AG10803 (cell line): ENCODE measurements at regions not wholly inside any gene's neighbourhood (a gene's known extent, or its start where the extent isn't known, plus 50 kb on each side); places are given as distances from the start of the nearest gene placed in this dataset.

Source experiments
- DNase-seq: peaks from one replicate; pipeline ENCODE4 v3.0.0; 2010; ENCODE audit warnings: low read depth
- H3K4me3 ChIP-seq: 2 replicates; pipeline ENCODE4 v1.5.1; 2011; ENCODE audit warnings: mild to moderate bottlenecking, low read length, control low read depth
- TF ChIP-seq, protein P1 (sequence below): conservative IDR thresholded peaks from 2 replicates; pipeline ENCODE4 v1.5.1; 2011; ENCODE audit warnings: mild to moderate bottlenecking, low read length, control low read depth, inconsistent platforms

DNA sequence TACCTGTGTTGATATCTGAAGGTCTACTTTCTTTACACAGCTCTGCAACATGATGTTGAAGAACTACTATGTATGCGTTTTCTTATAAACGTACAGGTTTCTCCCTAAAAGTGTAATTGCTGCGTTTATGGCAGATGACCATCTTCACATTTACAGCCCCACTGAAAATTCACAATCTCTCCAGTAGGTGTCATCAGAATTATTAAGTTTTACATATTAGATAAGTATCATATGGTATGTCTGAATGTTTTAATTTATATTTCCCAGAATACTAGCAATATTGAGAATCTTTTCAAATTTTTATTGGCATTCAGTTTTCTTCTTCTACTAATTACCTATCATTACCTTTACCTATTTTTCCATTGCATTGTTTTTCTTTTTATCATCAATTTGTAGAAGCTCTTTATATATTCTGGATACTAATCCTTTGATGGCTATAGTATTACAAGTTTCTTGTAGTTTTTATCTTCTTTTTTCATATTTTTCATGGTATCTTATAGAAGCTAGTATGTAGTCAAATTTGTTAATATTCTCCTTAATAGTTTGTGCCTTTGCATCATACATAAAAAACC, 123.5 kb downstream of the CAPZA3 start:
- no peak overlapping the region for H3K4me3 ChIP-seq
- no peak for DNase-seq
- TF ChIP-seq, protein P1, sequence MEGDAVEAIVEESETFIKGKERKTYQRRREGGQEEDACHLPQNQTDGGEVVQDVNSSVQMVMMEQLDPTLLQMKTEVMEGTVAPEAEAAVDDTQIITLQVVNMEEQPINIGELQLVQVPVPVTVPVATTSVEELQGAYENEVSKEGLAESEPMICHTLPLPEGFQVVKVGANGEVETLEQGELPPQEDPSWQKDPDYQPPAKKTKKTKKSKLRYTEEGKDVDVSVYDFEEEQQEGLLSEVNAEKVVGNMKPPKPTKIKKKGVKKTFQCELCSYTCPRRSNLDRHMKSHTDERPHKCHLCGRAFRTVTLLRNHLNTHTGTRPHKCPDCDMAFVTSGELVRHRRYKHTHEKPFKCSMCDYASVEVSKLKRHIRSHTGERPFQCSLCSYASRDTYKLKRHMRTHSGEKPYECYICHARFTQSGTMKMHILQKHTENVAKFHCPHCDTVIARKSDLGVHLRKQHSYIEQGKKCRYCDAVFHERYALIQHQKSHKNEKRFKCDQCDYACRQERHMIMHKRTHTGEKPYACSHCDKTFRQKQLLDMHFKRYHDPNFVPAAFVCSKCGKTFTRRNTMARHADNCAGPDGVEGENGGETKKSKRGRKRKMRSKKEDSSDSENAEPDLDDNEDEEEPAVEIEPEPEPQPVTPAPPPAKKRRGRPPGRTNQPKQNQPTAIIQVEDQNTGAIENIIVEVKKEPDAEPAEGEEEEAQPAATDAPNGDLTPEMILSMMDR: peak; percentile 57

DNA sequence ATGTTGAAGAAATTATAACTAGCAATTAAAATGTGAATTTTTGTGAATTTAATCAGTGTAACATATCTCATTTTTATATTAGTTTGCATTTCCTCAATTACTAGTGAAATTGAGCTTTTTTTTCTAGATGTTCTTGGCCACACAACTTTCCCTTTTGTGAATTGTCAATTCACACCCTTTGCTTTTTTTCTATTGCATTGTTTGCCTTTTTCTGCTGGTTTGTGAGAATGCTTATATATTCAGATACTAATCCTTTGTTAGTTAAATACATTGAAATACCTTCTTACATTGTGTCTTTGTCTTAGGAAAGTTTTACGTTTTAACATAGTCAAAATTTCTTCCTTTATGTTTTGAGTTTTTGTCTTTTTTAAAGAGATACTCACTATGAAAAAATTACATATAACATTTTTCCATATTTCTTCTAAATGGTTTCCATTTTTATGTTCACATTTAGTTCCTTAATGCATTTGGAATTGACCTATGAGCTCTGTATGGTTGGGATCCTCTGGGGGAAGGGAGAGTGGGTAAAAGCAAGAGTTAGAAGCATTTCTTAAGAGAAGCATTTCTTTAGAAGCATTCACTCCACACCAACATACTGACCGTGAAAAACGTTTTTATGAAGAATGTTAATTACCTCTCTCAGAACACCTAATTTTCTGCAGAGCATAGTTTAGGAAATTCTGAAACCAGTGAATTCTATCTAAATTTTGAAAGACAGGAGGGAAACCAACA, 126.0 kb downstream of the CAPZA3 start:
- TF ChIP-seq, protein P1: no peak
- no peak for DNase-seq
- no peak overlapping the region for H3K4me3 ChIP-seq

DNA sequence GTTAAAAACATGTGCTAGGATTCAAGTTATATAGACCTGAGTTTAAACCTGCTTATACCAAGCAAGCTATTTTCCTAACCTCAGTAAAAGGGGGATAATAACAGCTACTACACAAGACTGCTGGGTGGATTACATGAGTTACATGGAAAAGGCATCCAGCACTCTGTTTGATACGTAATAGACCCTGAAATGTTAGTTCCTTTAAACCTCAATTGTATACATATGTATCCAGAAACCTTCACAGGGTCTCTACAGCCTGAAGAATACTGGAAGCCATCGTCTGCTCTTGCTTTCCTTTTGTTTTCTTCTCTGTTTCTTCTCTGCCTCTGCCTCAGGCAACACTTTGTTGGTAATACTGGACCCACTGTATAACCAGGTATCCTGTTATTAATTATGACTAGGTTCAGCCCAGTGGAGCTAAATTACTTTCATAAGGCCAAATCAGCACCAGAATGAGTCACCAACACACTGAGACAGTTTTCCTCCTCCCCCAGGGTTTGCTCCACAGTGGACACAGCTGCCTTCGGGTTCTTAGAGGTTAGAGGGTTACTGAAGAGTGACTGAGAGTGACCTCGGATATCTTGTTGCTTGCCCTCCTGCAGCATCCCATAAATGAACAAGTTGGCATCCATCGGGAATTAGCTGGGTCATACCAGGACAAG, 127.1 kb downstream of the CAPZA3 start:
- peak overlapping the region; percentile 2; the same call in 1 of the 2 replicates for H3K4me3 ChIP-seq
- TF ChIP-seq, protein P1: no peak
- DNase-seq: peak; percentile 81

DNA sequence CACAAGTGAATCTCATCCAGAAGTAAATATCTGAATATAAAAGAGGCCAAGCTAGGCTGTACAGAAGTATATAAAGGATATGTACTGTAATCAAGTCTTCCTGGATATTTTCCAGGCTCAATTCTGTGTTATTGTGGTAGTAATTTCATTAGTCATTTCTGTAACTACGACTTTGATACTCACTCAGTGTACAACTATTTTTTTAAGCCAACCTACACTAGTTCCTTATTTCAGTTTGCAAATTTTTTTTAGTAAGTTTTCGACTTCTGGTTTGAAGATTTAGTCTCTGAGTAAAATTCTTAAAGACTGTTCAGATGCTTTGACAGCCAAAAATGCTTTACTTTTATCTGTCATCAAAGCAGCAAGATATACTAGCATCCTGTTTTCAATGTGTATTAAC, 130.8 kb downstream of the CAPZA3 start:
- peak; percentile 53 for DNase-seq
- TF ChIP-seq, protein P1: no peak

DNA sequence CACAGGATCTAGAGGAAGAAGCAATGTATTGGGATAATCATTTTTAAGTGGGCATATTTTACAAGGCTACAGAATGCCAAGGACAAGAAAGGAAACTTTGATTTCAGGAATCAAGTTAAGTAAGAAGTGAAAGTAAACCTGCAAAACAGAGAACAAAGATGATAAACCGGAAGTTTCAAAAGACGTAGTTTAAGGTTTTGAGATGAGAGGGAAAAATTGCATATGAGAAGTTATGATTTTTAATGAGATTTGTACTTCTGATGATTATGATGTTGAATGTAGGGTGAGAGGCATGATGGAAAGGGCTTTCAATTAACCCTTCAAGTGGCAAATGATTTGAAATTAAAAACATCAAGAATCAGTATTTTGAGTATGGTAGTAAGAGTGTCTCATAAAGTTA, 134.9 kb downstream of the CAPZA3 start:
- no peak overlapping the region for H3K4me3 ChIP-seq
- TF ChIP-seq, protein P1: no peak
- no peak for DNase-seq

More for the DNA sequence above, 130.8 kb downstream of the CAPZA3 start:
- no peak overlapping the region for H3K4me3 ChIP-seq

DNA sequence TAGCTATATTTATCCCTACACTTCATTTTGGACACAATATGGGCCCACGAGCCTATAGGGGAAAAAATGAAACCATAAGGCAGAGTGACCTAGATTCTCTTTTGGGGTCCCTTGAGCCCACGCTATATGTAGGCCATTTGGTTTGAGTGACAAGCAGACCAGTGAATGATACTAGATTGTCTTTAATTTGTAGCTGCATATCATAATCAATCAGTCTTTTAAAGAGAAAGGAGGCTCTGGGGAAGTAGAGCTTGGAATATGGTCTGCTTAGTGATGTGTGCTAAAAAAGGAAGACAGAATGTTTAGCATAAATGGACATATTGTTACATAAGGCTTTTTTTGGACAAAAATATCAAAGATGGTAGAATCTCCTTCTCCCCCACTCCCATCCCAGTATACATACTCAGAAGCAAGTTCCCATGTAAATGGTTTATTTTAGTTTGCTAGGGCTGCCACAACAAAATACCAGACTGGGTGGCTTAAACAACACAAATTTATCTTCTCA, 140.8 kb downstream of the CAPZA3 start:
- H3K4me3 ChIP-seq: no peak overlapping the region
- DNase-seq: no peak
- TF ChIP-seq, protein P1: no peak
